IMR-90 (cell line): ENCODE measurements at regions not wholly inside any gene's neighbourhood (a gene's known extent, or its start where the extent isn't known, plus 50 kb on each side); places are given as distances from the start of the nearest gene placed in this dataset.

Experiments
- ATAC-seq: fragments of 200-7000 bp; cut with Tn5 transposase; 2 replicates; pipeline ENCODE4 v1.9.1; 2020; ENCODE audit warnings: low read depth, mild to moderate bottlenecking, moderate library complexity
- BruUV-seq: library from RNA; stranded (reverse); fragments of 400-500 nt; replicated peaks from 2 replicates; lab custom pipeline; 2021; lab: Mats Ljungman, UMichigan
- CTCF ChIA-PET: fragments of 300-600 bp; formaldehyde crosslinking; extraction: SDS; loops from one replicate; lab custom pipeline; 2021; ENCODE audit warnings: antibody characterized with exemption; lab: Yijun Ruan, JAX
- POLR2A ChIA-PET: fragments of 300-600 bp; sonication (Branson Sonifier 250); formaldehyde crosslinking; loops from one replicate; lab custom pipeline; 2022; ENCODE audit warnings: antibody characterized with exemption; ENCODE audit not compliant: unreplicated experiment; lab: Charles Lee
- DNase-seq: peaks from one replicate; pipeline ENCODE4 v3.0.0; 2013
- H2AFZ ChIP-seq: replicated peaks from 2 replicates; pipeline ENCODE3; 2013; ENCODE audit warnings: low read length, mild to moderate bottlenecking; ENCODE audit not compliant: poor library complexity
- H2AK5ac ChIP-seq: 2 replicates; pipeline ENCODE4 v1.6.1; 2013; ENCODE audit warnings: low read depth, low read length, inconsistent platforms
- H2AK9ac ChIP-seq: replicated peaks from 2 replicates; pipeline ENCODE3; 2013; ENCODE audit warnings: mild to moderate bottlenecking, low read depth, low read length, moderate library complexity; ENCODE audit not compliant: poor library complexity
- H2BK120ac ChIP-seq: 2 replicates; pipeline ENCODE4 v1.6.1; 2013; ENCODE audit warnings: low read depth, low read length, inconsistent platforms
- H2BK15ac ChIP-seq: 3 replicates; pipeline ENCODE4 v1.6.1; 2013; ENCODE audit warnings: low read depth, low read length, inconsistent platforms
- H2BK20ac ChIP-seq: 2 replicates; pipeline ENCODE4 v1.6.1; 2013; ENCODE audit warnings: low read depth, mild to moderate bottlenecking, inconsistent platforms, low read length, moderate library complexity
- H2BK5ac ChIP-seq: 2 replicates; pipeline ENCODE4 v1.6.1; 2013; ENCODE audit warnings: mild to moderate bottlenecking, low read depth, low read length, inconsistent platforms; ENCODE audit not compliant: poor library complexity, severe bottlenecking
- H3K14ac ChIP-seq: replicated peaks from 2 replicates; pipeline ENCODE4 v1.6.1; 2013; ENCODE audit warnings: low read depth, low read length, inconsistent platforms
- H3K18ac ChIP-seq: 2 replicates; pipeline ENCODE4 v1.6.1; 2013; ENCODE audit warnings: low read depth, low read length, control low read depth
- H3K23ac ChIP-seq: 2 replicates; pipeline ENCODE4 v1.6.1; 2013; ENCODE audit warnings: low read depth, low read length, inconsistent platforms
- H3K27ac ChIP-seq: 2 replicates; pipeline ENCODE4 v1.5.1; 2013; ENCODE audit warnings: mild to moderate bottlenecking, control low read depth, low read length; ENCODE audit not compliant: insufficient read depth
- H3K27me3 ChIP-seq: 2 replicates; pipeline ENCODE4 v1.6.1; 2013; ENCODE audit warnings: low read length; ENCODE audit not compliant: control insufficient read depth, insufficient read depth
- H3K36me3 ChIP-seq: 2 replicates; pipeline ENCODE4 v1.6.1; 2013; ENCODE audit warnings: low read length, mixed read lengths; ENCODE audit not compliant: control insufficient read depth, insufficient read depth
- H3K4ac ChIP-seq: 2 replicates; pipeline ENCODE4 v1.6.1; 2013; ENCODE audit warnings: low read depth, low read length, inconsistent platforms
- H3K4me1 ChIP-seq: 2 replicates; pipeline ENCODE4 v1.6.1; 2013; ENCODE audit warnings: low read length, mixed read lengths; ENCODE audit not compliant: control insufficient read depth, insufficient read depth
- H3K4me2 ChIP-seq: 2 replicates; pipeline ENCODE4 v1.6.1; 2013; ENCODE audit warnings: low read depth, mild to moderate bottlenecking, control low read depth, low read length, moderate library complexity
- H3K4me3 ChIP-seq: 2 replicates; pipeline ENCODE4 v1.5.1; 2013; ENCODE audit warnings: low read depth, mild to moderate bottlenecking, control low read depth, low read length, moderate library complexity; ENCODE audit not compliant: insufficient read depth
- H3K56ac ChIP-seq: 2 replicates; pipeline ENCODE4 v1.6.1; 2013; ENCODE audit warnings: low read length, inconsistent platforms; ENCODE audit not compliant: insufficient read depth; ENCODE audit errors: extremely low read depth
- H3K79me1 ChIP-seq, 2 experiments: 2 replicates each; pipeline ENCODE4 v1.6.1; 2013; ENCODE audit warnings: low read length in 2 of 2, inconsistent platforms in 1 of 2, low read depth in 1 of 2
- H3K9ac ChIP-seq: 2 replicates; pipeline ENCODE4 v1.6.1; 2013; ENCODE audit warnings: low read depth, low read length, control low read depth
- H3K9me1 ChIP-seq: 2 replicates; pipeline ENCODE4 v1.6.1; 2013; ENCODE audit warnings: low read length, inconsistent platforms; ENCODE audit not compliant: insufficient read depth
- H3K9me3 ChIP-seq: 2 replicates; pipeline ENCODE4 v1.6.1; 2013; ENCODE audit warnings: low read length; ENCODE audit not compliant: control insufficient read depth, insufficient read depth
- H4K20me1 ChIP-seq: 2 replicates; pipeline ENCODE4 v1.6.1; 2013; ENCODE audit warnings: low read length, inconsistent platforms; ENCODE audit not compliant: insufficient read depth
- H4K5ac ChIP-seq: 2 replicates; pipeline ENCODE4 v1.6.1; 2013; ENCODE audit warnings: mild to moderate bottlenecking, low read depth, low read length, control low read depth
- H4K8ac ChIP-seq, 2 experiments: 2 replicates each; pipeline ENCODE4 v1.6.1; 2013; ENCODE audit warnings: low read depth in 2 of 2, low read length in 2 of 2, control low read depth in 1 of 2, inconsistent platforms in 1 of 2
- H4K91ac ChIP-seq: 2 replicates; pipeline ENCODE4 v1.6.1; 2013; ENCODE audit warnings: low read depth, low read length, inconsistent platforms; ENCODE audit not compliant: insufficient read depth
- BHLHE40 ChIP-seq: fragments of 150-350 bp; IDR thresholded peaks from 2 replicates; pipeline ENCODE4 v1.6.1; 2016; ENCODE audit warnings: mild to moderate bottlenecking, low read depth, low read length
- MAZ ChIP-seq: IDR thresholded peaks from 2 replicates; pipeline ENCODE4 v1.6.1; 2012; ENCODE audit warnings: low read depth, mild to moderate bottlenecking, low read length, improper control_type of control experiment, moderate library complexity, borderline replicate concordance
- POLR2A ChIP-seq: IDR thresholded peaks from 2 replicates; pipeline ENCODE4 v1.6.1; 2012; ENCODE audit warnings: mild to moderate bottlenecking, low read depth, low read length
- USF2 ChIP-seq: fragments of 150-350 bp; IDR thresholded peaks from 2 replicates; pipeline ENCODE4 v1.6.1; 2017; ENCODE audit warnings: mild to moderate bottlenecking, antibody characterized with exemption, low read length, low read depth
- WGBS, 2 experiments: methylation state at CpG; one replicate each; pipeline versions ENCODE4 v1.1.5 to v1.1.7; 2013; ENCODE audit warnings: missing lambda C conversion rate in 2 of 2; ENCODE audit not compliant: insufficient read length in 1 of 2; ENCODE audit errors: extremely low coverage in 2 of 2; 5-methylcytosine and 5-hydroxymethylcytosine counted together
- dilution Hi-C: fragments of 300-500 bp; cut with HindIII; formaldehyde crosslinking; loops from one replicate; pipeline ENCODE4 v1.14.3; 2018; ENCODE audit warnings: low sequenced_read_pairs; ENCODE audit not compliant: unreplicated experiment
- in situ Hi-C: fragments of 300-500 bp; cut with MboI; formaldehyde crosslinking; loops from 3 replicates; pipeline ENCODE4 v1.14.3; 2019; ENCODE audit warnings: low sequenced_read_pairs, inconsistent platforms, mixed read lengths
- intact Hi-C: fragments of 100-400 bp; cut with micrococcal nuclease; formaldehyde crosslinking; loops from 2 replicates; pipeline ENCODE4 v1.10.0; 2022

- POLR2A ChIA-PET = no interaction called here
- Histone ChIP-seq H3K4ac (no peak overlapping the region), H4K20me1 (no peaks in the 10 kb centered on the region), H4K5ac (no peak overlapping the region), H2AK5ac (no peak overlapping the region), H3K4me3 (no peak overlapping the region), H4K91ac (no peak overlapping the region), H3K14ac (no peak overlapping the region), H3K4me1 (peaks cover 7% of the 10 kb centered on the region), H3K9me1 (no peaks in the 10 kb centered on the region), H4K8ac (no peak overlapping the region), H3K27me3 (no peaks in the 10 kb centered on the region; the same call in 1 of the 2 replicates), H3K23ac (no peak overlapping the region), H2BK120ac (no peak overlapping the region), H3K56ac (no peak overlapping the region), H3K36me3 (no peaks in the 10 kb centered on the region), H2BK15ac (no peak overlapping the region), H3K79me1 (no peaks in the 10 kb centered on the region), H3K4me2 (no peak overlapping the region), H3K27ac (no peak overlapping the region), H2BK5ac (no peak overlapping the region), H3K18ac (no peak overlapping the region), H2BK20ac (no peak overlapping the region), H3K9ac (no peak overlapping the region), H2AFZ (no peak overlapping the region), H2AK9ac (no peak overlapping the region), H3K9me3 (no peaks in the 10 kb centered on the region)
- in situ Hi-C loops = loop anchor here (5.0 kb wide), 1 partner anchor 228 kb away; no protein-coding TSS in a partner anchor
- dilution Hi-C loops = no loop called here
- 92% methylated on average over 5 of the region's 11 CpGs; no CpG with 5 or more reads in 1 of the 2 experiments for WGBS, 2 experiments
- DNase-seq (no peak), ATAC-seq (no peak)
- intact Hi-C loops = no loop called here
- CTCF ChIA-PET = no interaction called here
- TF ChIP-seq BHLHE40 (no peak), MAZ (no peak), USF2 (no peak), POLR2A (no peak)
- no TSS peak for BruUV-seq
These were observed 68.8 kb downstream of the RMI2 start for GRCh38 chr16:11413907-11414595.
